GM23338 (cell line): ENCODE measurements at regions not wholly inside any gene's neighbourhood (a gene's known extent, or its start where the extent isn't known, plus 50 kb on each side); places are given as distances from the start of the nearest gene placed in this dataset.

Experiments
- CREB1 ChIP-seq: fragments of 250-450 bp; sonication (Bioruptor Pico); IDR thresholded peaks from 2 replicates; pipeline ENCODE4 v1.5.0; 2020; ENCODE audit warnings: low read depth, mild to moderate bottlenecking, moderate library complexity
- EZH2 ChIP-seq: fragments of 200-600 bp; sonication (generic); IDR thresholded peaks from one replicate; pipeline ENCODE4 v1.8.0; 2017; ENCODE audit warnings: antibody characterized with exemption, mild to moderate bottlenecking, low read depth; ENCODE audit not compliant: unreplicated experiment
- EZH2phosphoT487 ChIP-seq: fragments of 200-600 bp; sonication (generic); IDR thresholded peaks from one replicate; pipeline ENCODE4 v1.8.1; 2018; ENCODE audit warnings: antibody characterized with exemption; ENCODE audit not compliant: unreplicated experiment
- JUNB ChIP-seq: IDR thresholded peaks from one replicate; pipeline ENCODE4 v1.6.1; 2016; ENCODE audit warnings: antibody characterized with exemption; ENCODE audit not compliant: unreplicated experiment
- POLR2AphosphoS5 ChIP-seq: IDR thresholded peaks from 2 replicates; pipeline ENCODE4 v1.6.1; 2016; ENCODE audit warnings: antibody characterized with exemption, low read depth
- STAT1 ChIP-seq: IDR thresholded peaks from one replicate; pipeline ENCODE4 v1.6.1; 2016; ENCODE audit warnings: antibody characterized with exemption; ENCODE audit not compliant: unreplicated experiment
- ZNF114 ChIP-seq: fragments of 250-450 bp; sonication (Bioruptor Pico); IDR thresholded peaks from 2 replicates; pipeline ENCODE4 v1.5.0; 2020; ENCODE audit warnings: mild to moderate bottlenecking, moderate library complexity
- TF ChIP-seq, protein P1 (sequence below), 2 experiments: fragments of 200-600 bp in 1 of 2; sonication (generic) in 1 of 2; conservative IDR thresholded peaks; 2 replicates each; pipeline versions ENCODE4 v1.5.1 to v1.6.1; 2016 to 2017; ENCODE audit warnings: antibody characterized with exemption in 2 of 2, low read depth in 2 of 2, mild to moderate bottlenecking in 2 of 2, moderate library complexity in 1 of 2
- TF ChIP-seq, protein P2 (sequence below): IDR thresholded peaks from one replicate; pipeline ENCODE4 v1.6.1; 2018; ENCODE audit warnings: antibody characterized with exemption; ENCODE audit not compliant: unreplicated experiment
- TF ChIP-seq, protein P3 (sequence below): IDR thresholded peaks from 2 replicates; pipeline ENCODE4 v1.6.1; 2016; ENCODE audit warnings: antibody characterized with exemption
- TF ChIP-seq, protein P4 (sequence below): fragments of 250-450 bp; sonication (Bioruptor Pico); IDR thresholded peaks from 2 replicates; pipeline ENCODE4 v1.5.0; 2020; ENCODE audit warnings: mild to moderate bottlenecking, moderate library complexity

DNA sequence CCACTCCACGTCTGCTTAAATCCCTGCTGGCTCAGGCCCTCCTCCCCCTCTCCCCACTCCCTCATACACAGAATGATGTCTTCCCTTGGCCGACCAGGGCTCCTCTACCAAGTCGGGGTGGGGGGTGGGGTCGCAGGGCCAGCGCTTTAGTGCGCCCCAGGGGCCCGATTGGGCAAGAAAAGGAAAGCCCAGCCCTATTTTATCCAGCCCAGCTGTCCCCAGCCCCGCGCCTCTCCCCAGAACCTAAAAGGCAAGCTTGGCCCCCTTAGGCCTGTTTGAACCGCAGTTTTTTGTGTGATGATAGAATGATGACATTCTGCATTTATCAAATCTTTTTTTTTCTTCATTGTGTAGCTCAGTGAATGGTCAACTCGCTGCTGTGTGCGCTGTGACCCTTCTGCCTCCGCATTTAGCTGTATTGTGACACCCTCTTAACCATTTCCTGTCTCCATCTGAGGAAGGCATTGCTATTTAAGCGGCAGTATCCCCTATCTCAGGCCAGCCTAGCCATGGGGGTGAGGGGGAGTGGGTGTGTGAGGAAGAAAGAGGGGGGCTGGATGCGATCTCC lies 231.4 kb downstream of the HAUS1 start:
- TF ChIP-seq, protein P1, sequence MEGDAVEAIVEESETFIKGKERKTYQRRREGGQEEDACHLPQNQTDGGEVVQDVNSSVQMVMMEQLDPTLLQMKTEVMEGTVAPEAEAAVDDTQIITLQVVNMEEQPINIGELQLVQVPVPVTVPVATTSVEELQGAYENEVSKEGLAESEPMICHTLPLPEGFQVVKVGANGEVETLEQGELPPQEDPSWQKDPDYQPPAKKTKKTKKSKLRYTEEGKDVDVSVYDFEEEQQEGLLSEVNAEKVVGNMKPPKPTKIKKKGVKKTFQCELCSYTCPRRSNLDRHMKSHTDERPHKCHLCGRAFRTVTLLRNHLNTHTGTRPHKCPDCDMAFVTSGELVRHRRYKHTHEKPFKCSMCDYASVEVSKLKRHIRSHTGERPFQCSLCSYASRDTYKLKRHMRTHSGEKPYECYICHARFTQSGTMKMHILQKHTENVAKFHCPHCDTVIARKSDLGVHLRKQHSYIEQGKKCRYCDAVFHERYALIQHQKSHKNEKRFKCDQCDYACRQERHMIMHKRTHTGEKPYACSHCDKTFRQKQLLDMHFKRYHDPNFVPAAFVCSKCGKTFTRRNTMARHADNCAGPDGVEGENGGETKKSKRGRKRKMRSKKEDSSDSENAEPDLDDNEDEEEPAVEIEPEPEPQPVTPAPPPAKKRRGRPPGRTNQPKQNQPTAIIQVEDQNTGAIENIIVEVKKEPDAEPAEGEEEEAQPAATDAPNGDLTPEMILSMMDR (conservative IDR thresholded peaks at IDR 0.05; ENCODE audit: low read depth in 2 of 2) = no peak
- TF ChIP-seq JUNB (no peak), POLR2AphosphoS5 (peak; percentile 79), EZH2 (no peak), EZH2phosphoT487 (no peak), STAT1 (no peak), CREB1 (CRISPR knock-in tag) (no peak; the same call in 1 of the 2 replicates), ZNF114 (CRISPR knock-in tag) (no peak)
- TF ChIP-seq, protein P2, sequence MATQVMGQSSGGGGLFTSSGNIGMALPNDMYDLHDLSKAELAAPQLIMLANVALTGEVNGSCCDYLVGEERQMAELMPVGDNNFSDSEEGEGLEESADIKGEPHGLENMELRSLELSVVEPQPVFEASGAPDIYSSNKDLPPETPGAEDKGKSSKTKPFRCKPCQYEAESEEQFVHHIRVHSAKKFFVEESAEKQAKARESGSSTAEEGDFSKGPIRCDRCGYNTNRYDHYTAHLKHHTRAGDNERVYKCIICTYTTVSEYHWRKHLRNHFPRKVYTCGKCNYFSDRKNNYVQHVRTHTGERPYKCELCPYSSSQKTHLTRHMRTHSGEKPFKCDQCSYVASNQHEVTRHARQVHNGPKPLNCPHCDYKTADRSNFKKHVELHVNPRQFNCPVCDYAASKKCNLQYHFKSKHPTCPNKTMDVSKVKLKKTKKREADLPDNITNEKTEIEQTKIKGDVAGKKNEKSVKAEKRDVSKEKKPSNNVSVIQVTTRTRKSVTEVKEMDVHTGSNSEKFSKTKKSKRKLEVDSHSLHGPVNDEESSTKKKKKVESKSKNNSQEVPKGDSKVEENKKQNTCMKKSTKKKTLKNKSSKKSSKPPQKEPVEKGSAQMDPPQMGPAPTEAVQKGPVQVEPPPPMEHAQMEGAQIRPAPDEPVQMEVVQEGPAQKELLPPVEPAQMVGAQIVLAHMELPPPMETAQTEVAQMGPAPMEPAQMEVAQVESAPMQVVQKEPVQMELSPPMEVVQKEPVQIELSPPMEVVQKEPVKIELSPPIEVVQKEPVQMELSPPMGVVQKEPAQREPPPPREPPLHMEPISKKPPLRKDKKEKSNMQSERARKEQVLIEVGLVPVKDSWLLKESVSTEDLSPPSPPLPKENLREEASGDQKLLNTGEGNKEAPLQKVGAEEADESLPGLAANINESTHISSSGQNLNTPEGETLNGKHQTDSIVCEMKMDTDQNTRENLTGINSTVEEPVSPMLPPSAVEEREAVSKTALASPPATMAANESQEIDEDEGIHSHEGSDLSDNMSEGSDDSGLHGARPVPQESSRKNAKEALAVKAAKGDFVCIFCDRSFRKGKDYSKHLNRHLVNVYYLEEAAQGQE = no peak
- TF ChIP-seq, protein P3, sequence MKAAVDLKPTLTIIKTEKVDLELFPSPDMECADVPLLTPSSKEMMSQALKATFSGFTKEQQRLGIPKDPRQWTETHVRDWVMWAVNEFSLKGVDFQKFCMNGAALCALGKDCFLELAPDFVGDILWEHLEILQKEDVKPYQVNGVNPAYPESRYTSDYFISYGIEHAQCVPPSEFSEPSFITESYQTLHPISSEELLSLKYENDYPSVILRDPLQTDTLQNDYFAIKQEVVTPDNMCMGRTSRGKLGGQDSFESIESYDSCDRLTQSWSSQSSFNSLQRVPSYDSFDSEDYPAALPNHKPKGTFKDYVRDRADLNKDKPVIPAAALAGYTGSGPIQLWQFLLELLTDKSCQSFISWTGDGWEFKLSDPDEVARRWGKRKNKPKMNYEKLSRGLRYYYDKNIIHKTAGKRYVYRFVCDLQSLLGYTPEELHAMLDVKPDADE = peak; percentile 54; the same call in 1 of the 2 replicates
- TF ChIP-seq, protein P4, sequence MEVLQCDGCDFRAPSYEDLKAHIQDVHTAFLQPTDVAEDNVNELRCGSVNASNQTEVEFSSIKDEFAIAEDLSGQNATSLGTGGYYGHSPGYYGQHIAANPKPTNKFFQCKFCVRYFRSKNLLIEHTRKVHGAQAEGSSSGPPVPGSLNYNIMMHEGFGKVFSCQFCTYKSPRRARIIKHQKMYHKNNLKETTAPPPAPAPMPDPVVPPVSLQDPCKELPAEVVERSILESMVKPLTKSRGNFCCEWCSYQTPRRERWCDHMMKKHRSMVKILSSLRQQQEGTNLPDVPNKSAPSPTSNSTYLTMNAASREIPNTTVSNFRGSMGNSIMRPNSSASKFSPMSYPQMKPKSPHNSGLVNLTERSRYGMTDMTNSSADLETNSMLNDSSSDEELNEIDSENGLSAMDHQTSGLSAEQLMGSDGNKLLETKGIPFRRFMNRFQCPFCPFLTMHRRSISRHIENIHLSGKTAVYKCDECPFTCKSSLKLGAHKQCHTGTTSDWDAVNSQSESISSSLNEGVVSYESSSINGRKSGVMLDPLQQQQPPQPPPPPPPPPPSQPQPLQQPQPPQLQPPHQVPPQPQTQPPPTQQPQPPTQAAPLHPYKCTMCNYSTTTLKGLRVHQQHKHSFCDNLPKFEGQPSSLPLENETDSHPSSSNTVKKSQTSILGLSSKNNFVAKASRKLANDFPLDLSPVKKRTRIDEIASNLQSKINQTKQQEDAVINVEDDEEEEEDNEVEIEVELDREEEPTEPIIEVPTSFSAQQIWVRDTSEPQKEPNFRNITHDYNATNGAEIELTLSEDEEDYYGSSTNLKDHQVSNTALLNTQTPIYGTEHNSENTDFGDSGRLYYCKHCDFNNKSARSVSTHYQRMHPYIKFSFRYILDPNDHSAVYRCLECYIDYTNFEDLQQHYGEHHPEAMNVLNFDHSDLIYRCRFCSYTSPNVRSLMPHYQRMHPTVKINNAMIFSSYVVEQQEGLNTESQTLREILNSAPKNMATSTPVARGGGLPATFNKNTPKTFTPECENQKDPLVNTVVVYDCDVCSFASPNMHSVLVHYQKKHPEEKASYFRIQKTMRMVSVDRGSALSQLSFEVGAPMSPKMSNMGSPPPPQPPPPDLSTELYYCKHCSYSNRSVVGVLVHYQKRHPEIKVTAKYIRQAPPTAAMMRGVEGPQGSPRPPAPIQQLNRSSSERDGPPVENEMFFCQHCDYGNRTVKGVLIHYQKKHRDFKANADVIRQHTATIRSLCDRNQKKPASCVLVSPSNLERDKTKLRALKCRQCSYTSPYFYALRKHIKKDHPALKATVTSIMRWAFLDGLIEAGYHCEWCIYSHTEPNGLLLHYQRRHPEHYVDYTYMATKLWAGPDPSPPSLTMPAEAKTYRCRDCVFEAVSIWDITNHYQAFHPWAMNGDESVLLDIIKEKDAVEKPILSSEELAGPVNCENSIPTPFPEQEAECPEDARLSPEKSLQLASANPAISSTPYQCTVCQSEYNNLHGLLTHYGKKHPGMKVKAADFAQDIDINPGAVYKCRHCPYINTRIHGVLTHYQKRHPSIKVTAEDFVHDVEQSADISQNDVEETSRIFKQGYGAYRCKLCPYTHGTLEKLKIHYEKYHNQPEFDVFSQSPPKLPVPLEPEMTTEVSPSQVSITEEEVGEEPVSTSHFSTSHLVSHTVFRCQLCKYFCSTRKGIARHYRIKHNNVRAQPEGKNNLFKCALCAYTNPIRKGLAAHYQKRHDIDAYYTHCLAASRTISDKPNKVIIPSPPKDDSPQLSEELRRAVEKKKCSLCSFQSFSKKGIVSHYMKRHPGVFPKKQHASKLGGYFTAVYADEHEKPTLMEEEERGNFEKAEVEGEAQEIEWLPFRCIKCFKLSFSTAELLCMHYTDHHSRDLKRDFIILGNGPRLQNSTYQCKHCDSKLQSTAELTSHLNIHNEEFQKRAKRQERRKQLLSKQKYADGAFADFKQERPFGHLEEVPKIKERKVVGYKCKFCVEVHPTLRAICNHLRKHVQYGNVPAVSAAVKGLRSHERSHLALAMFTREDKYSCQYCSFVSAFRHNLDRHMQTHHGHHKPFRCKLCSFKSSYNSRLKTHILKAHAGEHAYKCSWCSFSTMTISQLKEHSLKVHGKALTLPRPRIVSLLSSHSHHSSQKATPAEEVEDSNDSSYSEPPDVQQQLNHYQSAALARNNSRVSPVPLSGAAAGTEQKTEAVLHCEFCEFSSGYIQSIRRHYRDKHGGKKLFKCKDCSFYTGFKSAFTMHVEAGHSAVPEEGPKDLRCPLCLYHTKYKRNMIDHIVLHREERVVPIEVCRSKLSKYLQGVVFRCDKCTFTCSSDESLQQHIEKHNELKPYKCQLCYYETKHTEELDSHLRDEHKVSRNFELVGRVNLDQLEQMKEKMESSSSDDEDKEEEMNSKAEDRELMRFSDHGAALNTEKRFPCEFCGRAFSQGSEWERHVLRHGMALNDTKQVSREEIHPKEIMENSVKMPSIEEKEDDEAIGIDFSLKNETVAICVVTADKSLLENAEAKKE = no peak
